MM.1S (cell line): ENCODE measurements at regions not wholly inside any gene's neighbourhood (a gene's known extent, or its start where the extent isn't known, plus 50 kb on each side); places are given as distances from the start of the nearest gene placed in this dataset.

Experiments
- CTCF ChIP-seq: fragments of 300-600 bp; sonication (generic); IDR thresholded peaks from 2 replicates; pipeline ENCODE4 v1.5.1; 2016; ENCODE audit warnings: antibody characterized with exemption, low read length, mixed read lengths
- EZH2 ChIP-seq: fragments of 300-600 bp; sonication (generic); optimal IDR thresholded peaks from 2 replicates; pipeline ENCODE3; 2017; ENCODE audit warnings: low read depth, mild to moderate bottlenecking, antibody characterized with exemption, low read length, mixed read lengths

GRCh38 chr1:157237522-157237921 lies 99.3 kb upstream of the ETV3 start:
- TF ChIP-seq CTCF, result no peak
- no peak for TF ChIP-seq EZH2
